Calu3 (cell line): ENCODE measurements at regions not wholly inside any gene's neighbourhood (a gene's known extent, or its start where the extent isn't known, plus 50 kb on each side); places are given as distances from the start of the nearest gene placed in this dataset.

ENCODE experiments used
- BruUV-seq: library from RNA; stranded (reverse); fragments of 400-500 nt; replicated peaks from 2 replicates; lab custom pipeline; 2021; lab: Mats Ljungman, UMichigan
- CTCF ChIA-PET: fragments of 300-600 bp; sonication (Branson Sonifier 250); formaldehyde crosslinking; loops from one replicate; lab custom pipeline; 2022; ENCODE audit warnings: antibody characterized with exemption; lab: Charles Lee
- DNase-seq: peaks from one replicate; pipeline ENCODE4 v3.0.0; 2022
- H3K27ac Mint-ChIP-seq: one replicate; pipeline ENCODE4 v1.8.0; 2022; ENCODE audit warnings: mixed read lengths; ENCODE audit not compliant: unreplicated experiment
- H3K27me3 Mint-ChIP-seq: one replicate; pipeline ENCODE4 v1.8.0; 2022; ENCODE audit warnings: mixed read lengths; ENCODE audit not compliant: unreplicated experiment
- H3K36me3 Mint-ChIP-seq: one replicate; pipeline ENCODE4 v1.8.0; 2022; ENCODE audit warnings: mild to moderate bottlenecking, moderate library complexity, mixed read lengths; ENCODE audit not compliant: insufficient read depth, unreplicated experiment
- H3K4me1 Mint-ChIP-seq: one replicate; pipeline ENCODE4 v1.8.0; 2022; ENCODE audit warnings: mild to moderate bottlenecking, low read depth, mixed read lengths; ENCODE audit not compliant: unreplicated experiment
- H3K4me3 Mint-ChIP-seq: one replicate; pipeline ENCODE4 v1.8.0; 2022; ENCODE audit warnings: mild to moderate bottlenecking, low read depth, moderate library complexity, mixed read lengths; ENCODE audit not compliant: unreplicated experiment
- H3K9me3 Mint-ChIP-seq: one replicate; pipeline ENCODE4 v1.8.0; 2022; ENCODE audit warnings: low read depth, mixed read lengths; ENCODE audit not compliant: unreplicated experiment
- intact Hi-C: fragments of 100-400 bp; cut with micrococcal nuclease; formaldehyde crosslinking; loops from one replicate; pipeline ENCODE4 v1.10.0; 2022; ENCODE audit not compliant: unreplicated experiment
- TF ChIP-seq, protein P1 (sequence below): fragments of 200-600 bp; IDR thresholded peaks from one replicate; pipeline ENCODE4 v1.8.0; 2022; ENCODE audit warnings: antibody characterized with exemption; ENCODE audit not compliant: unreplicated experiment

DNA sequence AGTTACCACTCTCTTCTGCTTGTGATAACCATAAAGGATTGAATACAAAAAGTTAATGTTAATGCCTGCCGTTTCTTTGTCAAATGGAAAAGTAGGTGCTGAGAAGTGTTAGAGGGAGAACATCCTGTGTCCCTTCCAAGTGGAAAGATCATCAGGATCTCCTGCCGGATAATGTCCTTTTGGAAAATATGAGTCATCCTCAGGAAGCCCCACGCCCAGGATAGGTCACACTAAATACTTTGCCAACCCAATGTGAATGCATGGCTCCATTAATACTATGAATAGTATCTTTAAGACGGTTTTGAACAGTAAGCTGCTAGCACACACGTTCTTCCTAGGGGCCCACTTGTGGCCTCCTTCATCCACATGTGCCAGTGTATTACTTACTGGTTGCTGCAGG lies 279.5 kb downstream of the ZNF326 start:
- intact Hi-C loops: no loop called here
- H3K4me3 Mint-ChIP-seq: no peak overlapping the region
- no peak for DNase-seq
- H3K27ac Mint-ChIP-seq: no peak overlapping the region
- no peaks in the 10 kb centered on the region for H3K36me3 Mint-ChIP-seq
- BruUV-seq: no TSS peak
- TF ChIP-seq, protein P1, sequence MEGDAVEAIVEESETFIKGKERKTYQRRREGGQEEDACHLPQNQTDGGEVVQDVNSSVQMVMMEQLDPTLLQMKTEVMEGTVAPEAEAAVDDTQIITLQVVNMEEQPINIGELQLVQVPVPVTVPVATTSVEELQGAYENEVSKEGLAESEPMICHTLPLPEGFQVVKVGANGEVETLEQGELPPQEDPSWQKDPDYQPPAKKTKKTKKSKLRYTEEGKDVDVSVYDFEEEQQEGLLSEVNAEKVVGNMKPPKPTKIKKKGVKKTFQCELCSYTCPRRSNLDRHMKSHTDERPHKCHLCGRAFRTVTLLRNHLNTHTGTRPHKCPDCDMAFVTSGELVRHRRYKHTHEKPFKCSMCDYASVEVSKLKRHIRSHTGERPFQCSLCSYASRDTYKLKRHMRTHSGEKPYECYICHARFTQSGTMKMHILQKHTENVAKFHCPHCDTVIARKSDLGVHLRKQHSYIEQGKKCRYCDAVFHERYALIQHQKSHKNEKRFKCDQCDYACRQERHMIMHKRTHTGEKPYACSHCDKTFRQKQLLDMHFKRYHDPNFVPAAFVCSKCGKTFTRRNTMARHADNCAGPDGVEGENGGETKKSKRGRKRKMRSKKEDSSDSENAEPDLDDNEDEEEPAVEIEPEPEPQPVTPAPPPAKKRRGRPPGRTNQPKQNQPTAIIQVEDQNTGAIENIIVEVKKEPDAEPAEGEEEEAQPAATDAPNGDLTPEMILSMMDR: no peak
- CTCF ChIA-PET: no interaction called here
- H3K9me3 Mint-ChIP-seq: no peaks in the 10 kb centered on the region
- peaks cover 13% of the 10 kb centered on the region for H3K27me3 Mint-ChIP-seq
- H3K4me1 Mint-ChIP-seq: no peaks in the 10 kb centered on the region

DNA sequence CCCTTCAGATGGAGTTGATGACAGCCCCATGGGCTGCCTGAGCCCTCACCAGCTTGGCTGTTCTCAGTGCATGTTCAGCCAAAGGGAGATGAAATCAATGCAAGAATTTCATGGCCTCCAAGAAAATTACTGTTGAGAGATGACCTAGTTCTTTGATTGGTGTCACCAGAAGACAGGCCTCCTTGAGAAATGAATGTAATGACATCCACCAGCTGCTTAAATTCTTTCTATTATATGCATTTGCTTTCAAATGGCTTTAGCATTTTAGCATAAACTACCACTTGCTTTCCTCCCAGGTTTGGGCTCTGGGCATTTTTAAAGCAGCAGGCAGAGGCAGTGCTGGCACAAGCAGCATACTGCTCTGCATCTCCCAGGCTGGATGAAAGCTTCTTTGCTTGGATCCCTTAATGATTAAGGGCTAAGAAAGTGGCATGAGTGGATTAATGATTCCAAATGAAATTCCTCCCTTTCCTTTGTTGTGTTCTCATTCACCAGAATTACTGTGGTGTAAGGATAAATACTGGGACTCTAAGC lies 278.4 kb downstream of the ZNF326 start:
- no peaks in the 10 kb centered on the region for H3K9me3 Mint-ChIP-seq
- no TSS peak for BruUV-seq
- H3K4me3 Mint-ChIP-seq: no peak overlapping the region
- no peak for DNase-seq
- H3K27me3 Mint-ChIP-seq: peaks cover 13% of the 10 kb centered on the region
- no peaks in the 10 kb centered on the region for H3K36me3 Mint-ChIP-seq
- intact Hi-C loops: no loop called here
- H3K4me1 Mint-ChIP-seq: no peaks in the 10 kb centered on the region
- CTCF ChIA-PET: no interaction called here
- H3K27ac Mint-ChIP-seq: no peak overlapping the region
- TF ChIP-seq, protein P1: no peak

DNA sequence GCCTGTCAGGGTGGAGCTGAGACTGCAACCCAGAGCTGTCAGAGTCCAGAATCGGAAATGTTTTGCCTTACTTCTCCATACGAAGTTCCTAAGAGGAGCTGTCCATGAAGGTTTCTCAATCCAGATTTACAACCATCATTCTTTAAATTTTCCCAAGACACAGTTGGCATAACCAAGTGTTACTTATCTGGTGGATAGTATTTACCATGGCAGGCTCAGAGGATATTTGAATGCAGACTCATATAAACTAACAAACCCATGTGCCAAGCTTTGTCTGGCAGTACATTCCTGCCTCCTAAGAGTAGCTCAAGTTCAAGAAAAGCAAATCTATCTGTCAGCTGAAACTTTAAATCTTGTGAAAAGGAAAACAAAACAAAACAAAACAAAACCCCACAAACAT lies 267.9 kb downstream of the ZNF326 start:
- H3K4me3 Mint-ChIP-seq: no peak overlapping the region
- no peaks in the 10 kb centered on the region for H3K4me1 Mint-ChIP-seq
- no peaks in the 10 kb centered on the region for H3K27me3 Mint-ChIP-seq
- H3K36me3 Mint-ChIP-seq: no peaks in the 10 kb centered on the region
- no peak for DNase-seq
- no peak overlapping the region for H3K27ac Mint-ChIP-seq
- no peaks in the 10 kb centered on the region for H3K9me3 Mint-ChIP-seq
- CTCF ChIA-PET: interaction anchor here (1.4 kb wide), 1 partner anchor 9 kb away, joined by 3 read pairs; no protein-coding TSS in a partner anchor
- TF ChIP-seq, protein P1: no peak
- intact Hi-C loops: no loop called here
- BruUV-seq: no TSS peak

DNA sequence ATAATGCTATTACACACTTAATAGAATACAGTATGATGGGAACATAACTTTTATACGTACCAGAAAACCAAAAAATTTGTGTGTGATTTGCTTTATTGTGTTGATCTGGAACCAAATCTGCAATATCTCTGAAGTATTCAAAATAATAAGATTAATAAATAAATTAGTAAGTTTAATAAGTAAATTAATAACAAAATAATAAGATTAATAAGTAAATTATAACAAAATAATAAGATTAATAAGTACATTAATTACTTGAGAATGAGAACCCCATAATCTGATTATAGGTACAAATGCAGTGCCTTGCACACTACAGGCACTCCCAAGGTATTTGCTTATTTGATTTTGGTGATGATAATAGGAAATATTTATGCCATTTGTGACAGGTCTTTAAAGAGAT lies 267.4 kb downstream of the ZNF326 start:
- no TSS peak for BruUV-seq
- no peaks in the 10 kb centered on the region for H3K9me3 Mint-ChIP-seq

More for the DNA sequence above, 267.4 kb downstream of the ZNF326 start:
- DNase-seq: no peak
- no peaks in the 10 kb centered on the region for H3K27me3 Mint-ChIP-seq
- intact Hi-C loops: no loop called here
- no peaks in the 10 kb centered on the region for H3K36me3 Mint-ChIP-seq
- H3K4me3 Mint-ChIP-seq: no peak overlapping the region
- no peaks in the 10 kb centered on the region for H3K4me1 Mint-ChIP-seq
- TF ChIP-seq, protein P1: no peak
- CTCF ChIA-PET: no interaction called here
- H3K27ac Mint-ChIP-seq: no peak overlapping the region
